SU-DHL-6 (cell line): ENCODE measurements at regions not wholly inside any gene's neighbourhood (a gene's known extent, or its start where the extent isn't known, plus 50 kb on each side); places are given as distances from the start of the nearest gene placed in this dataset.

Source experiments
- H2AFZ ChIP-seq: fragments of 200-600 bp; sonication (generic); 2 replicates; pipeline ENCODE4 v1.6.1; 2014; ENCODE audit warnings: low read depth, mild to moderate bottlenecking, moderate library complexity, mixed read lengths, antibody characterized with exemption, low read length; ENCODE audit not compliant: severe bottlenecking
- H3F3A ChIP-seq: fragments of 200-600 bp; shearing (Covaris generic); 2 replicates; pipeline ENCODE4 v1.6.0; 2016; ENCODE audit warnings: antibody characterized with exemption, mild to moderate bottlenecking; ENCODE audit not compliant: insufficient read depth
- H3K27ac ChIP-seq: fragments of 200-600 bp; sonication (generic); 2 replicates; pipeline ENCODE4 v1.5.1; 2016; ENCODE audit warnings: low read depth, mild to moderate bottlenecking, low read length, moderate library complexity, mixed read lengths
- H3K27me3 ChIP-seq: fragments of 200-600 bp; sonication (generic), shearing (Covaris generic); 2 replicates; pipeline ENCODE4 v1.6.0; 2014; ENCODE audit warnings: mild to moderate bottlenecking, low read length
- H3K36me3 ChIP-seq: fragments of 200-600 bp; sonication (generic); 2 replicates; pipeline ENCODE4 v1.6.1; 2014; ENCODE audit warnings: mild to moderate bottlenecking, low read length, mixed read lengths
- H3K4me2 ChIP-seq: fragments of 300-600, 200-600 bp; shearing (Covaris generic), sonication (generic); 2 replicates; pipeline ENCODE4 v1.6.0; 2014; ENCODE audit warnings: low read length, low read depth, mild to moderate bottlenecking; ENCODE audit not compliant: poor library complexity, severe bottlenecking
- H3K4me3 ChIP-seq: fragments of 200-600 bp; sonication (generic); 2 replicates; pipeline ENCODE4 v1.5.1; 2014; ENCODE audit warnings: antibody characterized with exemption, low read length, mild to moderate bottlenecking, mixed read lengths; ENCODE audit not compliant: insufficient read depth, poor library complexity, severe bottlenecking
- H3K79me2 ChIP-seq: fragments of 200-600 bp; sonication (generic); 2 replicates; pipeline ENCODE4 v1.6.1; 2014; ENCODE audit warnings: mild to moderate bottlenecking, low read length, moderate library complexity; ENCODE audit not compliant: insufficient read depth
- H3K9ac ChIP-seq: fragments of 200-600 bp; sonication (generic); 2 replicates; pipeline ENCODE4 v1.7.0; 2014; ENCODE audit warnings: mild to moderate bottlenecking, low read length
- H3K9me2 ChIP-seq: fragments of 200-600 bp; sonication (generic); replicated peaks from 2 replicates; pipeline ENCODE4 v1.6.1; 2014; ENCODE audit warnings: low read length; ENCODE audit not compliant: insufficient read depth
- H3K9me3 ChIP-seq: fragments of 200-600 bp; sonication (generic); 2 replicates; pipeline ENCODE4 v1.6.1; 2014; ENCODE audit warnings: low read length, mixed read lengths; ENCODE audit not compliant: insufficient read depth
- H4K20me1 ChIP-seq: fragments of 200-600 bp; sonication (generic); 2 replicates; pipeline ENCODE4 v1.6.1; 2014; ENCODE audit warnings: low read depth, mild to moderate bottlenecking, antibody characterized with exemption, low read length, moderate library complexity, mixed read lengths
- EZH2phosphoT487 ChIP-seq: fragments of 200-600 bp; sonication (generic), shearing (Covaris generic); conservative IDR thresholded peaks from 2 replicates; pipeline ENCODE4 v1.6.1; 2018; ENCODE audit warnings: mild to moderate bottlenecking, antibody characterized with exemption, low read length, moderate library complexity, mixed read lengths
- TF ChIP-seq, protein P1 (sequence below): fragments of 200-600 bp; sonication (generic); IDR thresholded peaks from one replicate; pipeline ENCODE4 v1.5.1; 2017; ENCODE audit warnings: antibody characterized with exemption, mild to moderate bottlenecking, low read length, moderate library complexity; ENCODE audit not compliant: insufficient read depth, poor library complexity, severe bottlenecking

DNA sequence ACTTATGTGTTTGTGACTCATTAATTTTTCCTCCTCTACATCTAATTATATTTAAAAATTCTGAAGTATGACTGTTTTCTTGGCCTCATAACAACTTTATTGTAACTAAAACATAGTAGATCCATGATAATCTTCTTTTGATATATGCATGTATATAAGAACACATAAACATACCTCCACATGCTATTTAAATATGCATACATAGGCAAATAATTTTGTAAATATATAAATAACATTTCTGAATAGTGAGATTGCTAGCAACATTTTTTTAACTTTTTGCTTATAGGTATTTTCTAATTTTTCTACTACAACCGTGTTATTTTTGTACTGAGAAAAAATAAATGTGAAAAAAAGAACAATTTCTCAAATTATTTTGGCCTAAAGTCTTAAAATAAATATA, 627.6 kb downstream of the HTR1B start:
- Histone ChIP-seq H4K20me1 (no peaks in the 10 kb centered on the region), H3K4me3 (no peak overlapping the region), H3K27ac (no peak overlapping the region), H3K79me2 (no peaks in the 10 kb centered on the region), H2AFZ (no peak overlapping the region), H3F3A (no peaks in the 10 kb centered on the region), H3K27me3 (no peaks in the 10 kb centered on the region), H3K36me3 (no peaks in the 10 kb centered on the region), H3K4me2 (no peak overlapping the region), H3K9me3 (no peaks in the 10 kb centered on the region), H3K9ac (no peak overlapping the region), H3K9me2 (no peaks in the 10 kb centered on the region)
- TF ChIP-seq, protein P1, sequence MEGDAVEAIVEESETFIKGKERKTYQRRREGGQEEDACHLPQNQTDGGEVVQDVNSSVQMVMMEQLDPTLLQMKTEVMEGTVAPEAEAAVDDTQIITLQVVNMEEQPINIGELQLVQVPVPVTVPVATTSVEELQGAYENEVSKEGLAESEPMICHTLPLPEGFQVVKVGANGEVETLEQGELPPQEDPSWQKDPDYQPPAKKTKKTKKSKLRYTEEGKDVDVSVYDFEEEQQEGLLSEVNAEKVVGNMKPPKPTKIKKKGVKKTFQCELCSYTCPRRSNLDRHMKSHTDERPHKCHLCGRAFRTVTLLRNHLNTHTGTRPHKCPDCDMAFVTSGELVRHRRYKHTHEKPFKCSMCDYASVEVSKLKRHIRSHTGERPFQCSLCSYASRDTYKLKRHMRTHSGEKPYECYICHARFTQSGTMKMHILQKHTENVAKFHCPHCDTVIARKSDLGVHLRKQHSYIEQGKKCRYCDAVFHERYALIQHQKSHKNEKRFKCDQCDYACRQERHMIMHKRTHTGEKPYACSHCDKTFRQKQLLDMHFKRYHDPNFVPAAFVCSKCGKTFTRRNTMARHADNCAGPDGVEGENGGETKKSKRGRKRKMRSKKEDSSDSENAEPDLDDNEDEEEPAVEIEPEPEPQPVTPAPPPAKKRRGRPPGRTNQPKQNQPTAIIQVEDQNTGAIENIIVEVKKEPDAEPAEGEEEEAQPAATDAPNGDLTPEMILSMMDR, result no peak
- no peak for TF ChIP-seq EZH2phosphoT487

DNA sequence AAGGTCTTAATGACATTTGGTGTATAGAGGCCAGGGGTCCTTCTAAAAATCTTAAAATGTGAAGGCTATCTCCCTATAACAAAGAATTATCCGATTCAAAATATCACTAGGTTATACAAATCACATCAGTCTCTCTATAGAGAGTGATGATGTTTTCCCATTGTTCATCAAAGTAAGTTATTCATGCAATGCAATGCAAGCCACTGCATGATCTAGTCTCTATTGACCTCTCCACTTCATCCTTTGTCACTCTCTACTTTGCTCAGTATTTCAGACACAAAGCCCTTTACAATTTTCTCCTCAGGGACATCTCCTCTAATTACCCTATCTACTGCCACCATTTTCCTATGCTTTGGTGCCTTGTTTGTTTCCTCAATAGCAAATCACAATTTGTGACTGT, 628.0 kb downstream of the HTR1B start:
- Histone ChIP-seq H3K9me3 (no peaks in the 10 kb centered on the region), H3K79me2 (no peaks in the 10 kb centered on the region), H3F3A (no peaks in the 10 kb centered on the region), H4K20me1 (no peaks in the 10 kb centered on the region), H2AFZ (no peak overlapping the region), H3K9ac (no peak overlapping the region), H3K27ac (no peak overlapping the region), H3K4me3 (no peak overlapping the region), H3K4me2 (no peak overlapping the region), H3K27me3 (no peaks in the 10 kb centered on the region), H3K36me3 (no peaks in the 10 kb centered on the region), H3K9me2 (no peaks in the 10 kb centered on the region)
- TF ChIP-seq, protein P1, result no peak
- no peak for TF ChIP-seq EZH2phosphoT487

DNA sequence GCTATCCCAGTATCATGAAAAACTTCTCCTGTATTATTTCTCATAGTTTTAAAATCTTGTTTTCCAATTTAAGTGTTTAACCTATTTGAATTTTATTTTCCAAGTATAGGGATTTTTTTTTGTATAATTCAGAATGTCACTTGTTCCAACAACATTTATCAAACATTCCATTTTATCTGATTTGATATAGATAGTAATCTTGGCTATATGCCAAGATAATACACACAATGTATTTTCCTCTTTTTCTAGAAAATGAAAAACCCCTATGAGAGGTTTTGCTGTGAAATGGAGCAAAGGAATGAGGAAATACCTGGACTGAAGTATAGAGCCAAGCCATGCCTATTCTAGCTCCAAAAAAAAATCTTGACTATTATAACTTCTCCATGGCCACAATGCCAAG, 628.9 kb downstream of the HTR1B start:
- no peak overlapping the region for H3K4me2 ChIP-seq

More for the DNA sequence above, 628.9 kb downstream of the HTR1B start:
- Histone ChIP-seq H3K9me2 (no peaks in the 10 kb centered on the region), H4K20me1 (no peaks in the 10 kb centered on the region), H3K27ac (no peak overlapping the region), H3K79me2 (no peaks in the 10 kb centered on the region), H3K9ac (no peak overlapping the region), H3F3A (no peaks in the 10 kb centered on the region), H2AFZ (no peak overlapping the region), H3K9me3 (no peaks in the 10 kb centered on the region), H3K27me3 (no peaks in the 10 kb centered on the region), H3K36me3 (no peaks in the 10 kb centered on the region), H3K4me3 (no peak overlapping the region)
- TF ChIP-seq EZH2phosphoT487, result no peak
- TF ChIP-seq, protein P1, result no peak
